ENCODE measurements at regions not wholly inside any gene's neighbourhood (a gene's known extent, or its start where the extent isn't known, plus 50 kb on each side); places are given as distances from the start of the nearest gene placed in this dataset.

DNA sequence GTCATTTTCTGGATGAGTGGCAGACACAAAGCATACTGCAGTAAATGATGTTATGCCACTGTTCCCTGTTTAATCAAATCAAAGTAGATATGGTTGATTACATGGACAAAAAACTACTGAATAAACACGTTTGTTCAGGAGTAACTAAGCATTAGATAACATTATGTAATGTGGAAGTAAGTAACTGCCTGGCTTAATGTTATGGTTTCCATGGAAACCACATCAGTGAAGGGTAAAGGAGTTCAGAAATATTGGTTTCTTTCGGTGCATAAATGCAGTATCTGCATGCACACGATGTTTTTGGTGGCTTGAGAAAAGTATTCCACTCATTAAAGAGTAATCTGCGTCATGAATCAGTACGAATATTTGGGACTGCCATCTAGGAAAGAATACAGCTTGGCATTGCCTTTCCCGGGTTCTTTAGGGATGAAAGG is 131.3 kb upstream of the PRKCQ start:
- no peak for FAIRE-seq
- intact Hi-C loops (cut with micrococcal nuclease; ENCODE audit: unreplicated experiment) = no loop called here

GRCh38 chr10:6707352-6707751 is 127.3 kb upstream of the PRKCQ start:
- POLR2A ChIA-PET = no interaction called here
- Histone ChIP-seq H3K36me3 (replicated peaks in 1 of 2; ENCODE audit: control insufficient read depth in 1 of 2, insufficient read depth in 2 of 2, low read length in 2 of 2) (no peaks in the 10 kb centered on the region), H2AFZ (ENCODE audit: low read length) (no peak overlapping the region), H3K4me3 (replicated peaks in 1 of 3; ENCODE audit: insufficient read depth in 1 of 3, low read depth in 2 of 3, low read length in 3 of 3) (peak overlapping the region in 2 of 3 experiments; percentile 7 to 25; a peak in 2 of 6 replicates), H3K27ac (ENCODE audit: extremely low read length, insufficient read depth, low read length) (peak overlapping the region; percentile 23), H3K9ac (ENCODE audit: insufficient read depth, low read depth, low read length) (no peak overlapping the region), H3K27me3 (ENCODE audit: control insufficient read depth in 1 of 2, insufficient read depth in 2 of 2, low read length in 2 of 2) (no peaks in the 10 kb centered on the region), H3K4me2 (ENCODE audit: low read depth, low read length) (peak overlapping the region; percentile 51), H4K20me1 (ENCODE audit: insufficient read depth, low read length) (no peaks in the 10 kb centered on the region), H3K4me1 (ENCODE audit: insufficient read depth, low read length) (peaks cover 18% of the 10 kb centered on the region), H3K9me3 (ENCODE audit: low read length) (no peaks in the 10 kb centered on the region), H3K79me2 (ENCODE audit: insufficient read depth, low read length) (no peaks in the 10 kb centered on the region)
- BruUV-seq (replicated peaks) = no TSS peak
- intact Hi-C loops (cut with micrococcal nuclease; ENCODE audit: unreplicated experiment) (no loop called here), in situ Hi-C loops (cut with HindIII; ENCODE audit: extremely low pct_ligation_motif_present, low pct_unique_long_range_greater_than_20kb) (no loop called here)
- CTCF ChIA-PET (ENCODE audit: low intra/inter-chr PET ratio, low total read pairs) = no interaction called here
- ATAC-seq (peak; percentile 91), DNase-seq (ENCODE audit: low spot score) (peak; percentile 74), FAIRE-seq (peak; percentile 71)
- WGBS (ENCODE audit: low lambda C conversion rate) = 0% methylated on average over 4 of the region's 4 CpGs
- TF ChIP-seq CHD2 (IDR thresholded peaks at IDR 0.05; ENCODE audit: low read depth, low read length) (no peak), HMG20B (CRISPR knock-in tag; conservative IDR thresholded peaks at IDR 0.05) (0 out of 2 replicates have a peak, but pooled peaks have one; percentile 19), SOX13 (IDR thresholded peaks at IDR 0.05) (no peak), SOX13 (CRISPR knock-in tag; conservative IDR thresholded peaks at IDR 0.05 in 1 of 2, IDR thresholded peaks at IDR 0.05 in 1 of 2) (peak in 1 of 2 experiments; percentile 35; a peak in 1 of 4 replicates), PAXIP1 (CRISPR knock-in tag; conservative IDR thresholded peaks at IDR 0.05) (peak; percentile 34; the same call in 1 of the 2 replicates), ZFP90 (CRISPR knock-in tag; IDR thresholded peaks at IDR 0.05; ENCODE audit: borderline replicate concordance) (no peak)
- TF ChIP-seq, protein P1, sequence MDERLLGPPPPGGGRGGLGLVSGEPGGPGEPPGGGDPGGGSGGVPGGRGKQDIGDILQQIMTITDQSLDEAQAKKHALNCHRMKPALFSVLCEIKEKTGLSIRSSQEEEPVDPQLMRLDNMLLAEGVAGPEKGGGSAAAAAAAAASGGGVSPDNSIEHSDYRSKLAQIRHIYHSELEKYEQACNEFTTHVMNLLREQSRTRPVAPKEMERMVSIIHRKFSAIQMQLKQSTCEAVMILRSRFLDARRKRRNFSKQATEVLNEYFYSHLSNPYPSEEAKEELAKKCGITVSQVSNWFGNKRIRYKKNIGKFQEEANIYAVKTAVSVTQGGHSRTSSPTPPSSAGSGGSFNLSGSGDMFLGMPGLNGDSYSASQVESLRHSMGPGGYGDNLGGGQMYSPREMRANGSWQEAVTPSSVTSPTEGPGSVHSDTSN (CRISPR knock-in tag; IDR thresholded peaks at IDR 0.05) = peak; percentile 75

More for the DNA sequence above, 131.3 kb upstream of the PRKCQ start:
- no peak overlapping the region for H3K4me2 ChIP-seq (ENCODE audit: low read depth, low read length)
- no peak overlapping the region for H3K4me3 ChIP-seq (replicated peaks in 1 of 3; ENCODE audit: insufficient read depth in 1 of 3, low read depth in 2 of 3, low read length in 3 of 3)
- peaks cover 16% of the 10 kb centered on the region for H3K4me1 ChIP-seq (ENCODE audit: insufficient read depth, low read length)
- ChIA-PET CTCF (ENCODE audit: low intra/inter-chr PET ratio, low total read pairs) (no interaction called here), POLR2A (no interaction called here)
- in situ Hi-C loops (cut with HindIII; ENCODE audit: extremely low pct_ligation_motif_present, low pct_unique_long_range_greater_than_20kb) = no loop called here
- no peak overlapping the region for H3K27ac ChIP-seq (ENCODE audit: extremely low read length, insufficient read depth, low read length)
- DNase-seq (ENCODE audit: low spot score) = no peak
- no peak for ATAC-seq
- H3K9me3 ChIP-seq (ENCODE audit: low read length) = no peaks in the 10 kb centered on the region
- TF ChIP-seq CTCF (CRISPR knock-in tag; IDR thresholded peaks at IDR 0.05) = no peak
- TF ChIP-seq ZKSCAN5 (CRISPR knock-in tag; IDR thresholded peaks at IDR 0.05) = no peak
- TF ChIP-seq MAF1 (CRISPR knock-in tag; IDR thresholded peaks at IDR 0.05; ENCODE audit: borderline replicate concordance) = no peak
- TF ChIP-seq ZNF713 (CRISPR knock-in tag; IDR thresholded peaks at IDR 0.05) = no peak
- TF ChIP-seq ZNF773 (CRISPR knock-in tag; IDR thresholded peaks at IDR 0.05; ENCODE audit: borderline replicate concordance) = no peak
- H3K36me3 ChIP-seq (replicated peaks in 1 of 2; ENCODE audit: control insufficient read depth in 1 of 2, insufficient read depth in 2 of 2, low read length in 2 of 2) = no peaks in the 10 kb centered on the region
- no peaks in the 10 kb centered on the region for H3K27me3 ChIP-seq (ENCODE audit: control insufficient read depth in 1 of 2, insufficient read depth in 2 of 2, low read length in 2 of 2)
- no TSS peak for BruUV-seq (replicated peaks)
- no peak overlapping the region for H3K9ac ChIP-seq (ENCODE audit: insufficient read depth, low read depth, low read length)
- no peaks in the 10 kb centered on the region for H4K20me1 ChIP-seq (ENCODE audit: insufficient read depth, low read length)
- 22% methylated on average over 6 of the region's 6 CpGs for WGBS (ENCODE audit: low lambda C conversion rate)
- no peaks in the 10 kb centered on the region for H3K79me2 ChIP-seq (ENCODE audit: insufficient read depth, low read length)
- H2AFZ ChIP-seq (ENCODE audit: low read length) = no peak overlapping the region
